B cell (primary cell): ENCODE measurements at regions not wholly inside any gene's neighbourhood (a gene's known extent, or its start where the extent isn't known, plus 50 kb on each side); places are given as distances from the start of the nearest gene placed in this dataset.

Experiments
- ATAC-seq: fragments of 200-7000 bp; cut with Tn5 transposase; one replicate; pipeline ENCODE4 v1.10.0; 2021; ENCODE audit warnings: low read depth, mild to moderate bottlenecking, moderate number of reproducible peaks, moderate library complexity
- CTCF ChIA-PET: fragments of 350-600 bp; sonication (Branson Sonifier 250); formaldehyde crosslinking; loops from one replicate; lab custom pipeline; 2021; ENCODE audit warnings: antibody characterized with exemption, inconsistent platforms; lab: Charles Lee
- POLR2A ChIA-PET: fragments of 350-600 bp; sonication (Branson Sonifier 250); formaldehyde crosslinking; loops from one replicate; lab custom pipeline; 2021; ENCODE audit warnings: antibody characterized with exemption; lab: Charles Lee
- DNase-seq: peaks from one replicate; pipeline ENCODE4 v3.0.0; 2013
- H2AFZ ChIP-seq: 2 replicates; pipeline ENCODE4 v1.6.1; 2012; ENCODE audit warnings: mild to moderate bottlenecking, low read depth, low read length; ENCODE audit not compliant: insufficient read depth, poor library complexity, severe bottlenecking
- H3K27ac ChIP-seq, 2 donors: 1 replicate in 1 of 2; 2 replicates in 1 of 2; pipeline ENCODE4 v1.5.1; 2012 to 2013; ENCODE audit warnings: low read length in 2 of 2, mild to moderate bottlenecking in 2 of 2, moderate library complexity in 1 of 2
- H3K27me3 ChIP-seq, 4 experiments: fragments of 200-600 bp in 1 of 4; sonication (generic) in 1 of 4; replicated peaks in 1 of 4; 1 replicate in 2 of 4; 2 replicates in 2 of 4; pipeline versions ENCODE4 v1.6.1 to v1.7.0; 2013 to 2016; ENCODE audit warnings: low read length in 3 of 4, mild to moderate bottlenecking in 2 of 4, mixed read lengths in 1 of 4, moderate library complexity in 1 of 4; ENCODE audit not compliant: insufficient read depth in 4 of 4, control insufficient read depth in 3 of 4; ENCODE audit errors: control extremely low read depth in 1 of 4
- H3K36me3 ChIP-seq, 2 experiments: replicated peaks in 1 of 2; 1 replicate in 1 of 2; 2 replicates in 1 of 2; pipeline versions ENCODE4 v1.6.1 to v1.7.1; 2013; ENCODE audit warnings: low read length in 1 of 2; ENCODE audit not compliant: insufficient read depth in 2 of 2, control insufficient read depth in 1 of 2; ENCODE audit errors: control extremely low read depth in 1 of 2, extremely low read depth in 1 of 2
- H3K4me1 ChIP-seq, 2 donors: fragments of 200-600 bp in 1 of 2; sonication (generic) in 1 of 2; 1 replicate in 1 of 2; 2 replicates in 1 of 2; pipeline versions ENCODE4 v1.5.1 to v1.6.1; 2013 to 2017; ENCODE audit warnings: low read length in 2 of 2; ENCODE audit not compliant: control insufficient read depth in 2 of 2, insufficient read depth in 2 of 2
- H3K4me2 ChIP-seq: replicated peaks from 2 replicates; pipeline ENCODE3; 2012; ENCODE audit warnings: mild to moderate bottlenecking, low read depth, low read length; ENCODE audit not compliant: poor library complexity, severe bottlenecking
- H3K4me3 ChIP-seq, 5 experiments: fragments of 200-600 bp in 1 of 5; sonication (generic) in 1 of 5; 1 replicate in 3 of 5; 2 replicates in 2 of 5; pipeline versions ENCODE4 v1.5.1 to v1.7.0; 2011 to 2016; ENCODE audit warnings: low read length in 4 of 5, mild to moderate bottlenecking in 4 of 5, low read depth in 2 of 5, control low read depth in 1 of 5, moderate library complexity in 1 of 5; ENCODE audit not compliant: insufficient read depth in 1 of 5; ENCODE audit errors: control extremely low read depth in 1 of 5, extremely low read depth in 1 of 5
- H3K79me2 ChIP-seq: fragments of 200-600 bp; sonication (generic); one replicate; pipeline ENCODE4 v1.6.0; 2016; ENCODE audit warnings: low read length; ENCODE audit not compliant: control insufficient read depth, insufficient read depth
- H3K9ac ChIP-seq: fragments of 200-600 bp; sonication (generic); 2 replicates; pipeline ENCODE4 v1.6.1; 2017; ENCODE audit warnings: mild to moderate bottlenecking, low read length, moderate library complexity
- H3K9me3 ChIP-seq, 3 donors: one replicate each; pipeline versions ENCODE4 v1.6.1 to v1.7.1; 2013; ENCODE audit warnings: low read length in 2 of 3; ENCODE audit not compliant: control insufficient read depth in 2 of 3, insufficient read depth in 1 of 3; ENCODE audit errors: control extremely low read depth in 1 of 3
- H4K20me1 ChIP-seq: 2 replicates; pipeline ENCODE4 v1.6.0; 2012; ENCODE audit warnings: mild to moderate bottlenecking, low read length; ENCODE audit not compliant: insufficient read depth, control insufficient read depth, poor library complexity, severe bottlenecking
- H3K27ac Mint-ChIP-seq: one replicate; pipeline ENCODE4 v1.8.0; 2021; ENCODE audit warnings: mixed read lengths
- H3K27me3 Mint-ChIP-seq: one replicate; pipeline ENCODE4 v1.8.0; 2021; ENCODE audit warnings: mixed read lengths
- H3K4me1 Mint-ChIP-seq: one replicate; pipeline ENCODE4 v1.8.0; 2021; ENCODE audit warnings: mixed read lengths
- H3K4me3 Mint-ChIP-seq: one replicate; pipeline ENCODE4 v1.8.0; 2021; ENCODE audit warnings: mixed read lengths
- H3K9me3 Mint-ChIP-seq: one replicate; pipeline ENCODE4 v1.8.0; 2022; ENCODE audit warnings: mixed read lengths; ENCODE audit not compliant: insufficient read depth
- CTCF ChIP-seq: fragments of 200-600 bp; IDR thresholded peaks from one replicate; pipeline ENCODE4 v1.8.0; 2022; ENCODE audit warnings: antibody characterized with exemption, mild to moderate bottlenecking
- EZH2 ChIP-seq: IDR thresholded peaks from 2 replicates; pipeline ENCODE4 v1.6.1; 2012; ENCODE audit warnings: borderline replicate concordance, low read depth, mild to moderate bottlenecking, moderate library complexity, low read length; ENCODE audit not compliant: insufficient read depth, poor library complexity, severe bottlenecking
- WGBS: methylation state at CpG from one replicate; pipeline ENCODE4 v1.1.5; 2013; ENCODE audit warnings: missing lambda C conversion rate; ENCODE audit not compliant: insufficient coverage; 5-methylcytosine and 5-hydroxymethylcytosine counted together
- intact Hi-C: fragments of 100-400 bp; cut with micrococcal nuclease; formaldehyde crosslinking; loops from one replicate; pipeline ENCODE4 v1.10.0; 2022

GRCh38 chr9:19663570-19663969, 125.3 kb downstream of the SLC24A2 start:
- no peaks in the 10 kb centered on the region for H3K9me3 ChIP-seq
- H3K36me3 ChIP-seq, result no peaks in the 10 kb centered on the region
- H3K9me3 Mint-ChIP-seq, result no peaks in the 10 kb centered on the region
- no peak overlapping the region for H3K27ac Mint-ChIP-seq
- H3K27ac ChIP-seq, result no peak overlapping the region
- H3K4me2 ChIP-seq, result no peak overlapping the region
- no peaks in the 10 kb centered on the region for H4K20me1 ChIP-seq
- H3K27me3 Mint-ChIP-seq, result peaks cover 14% of the 10 kb centered on the region
- DNase-seq (no peak), ATAC-seq (no peak)
- ChIA-PET POLR2A (no interaction called here), CTCF (no interaction called here)
- intact Hi-C loops, result no loop called here
- no peak overlapping the region for H2AFZ ChIP-seq
- H3K9ac ChIP-seq, result no peak overlapping the region
- no peak overlapping the region for H3K4me3 ChIP-seq
- no peaks in the 10 kb centered on the region for H3K4me1 Mint-ChIP-seq
- WGBS, result 79% methylated on average over 2 of the region's 3 CpGs
- H3K27me3 ChIP-seq, result no peaks in the 10 kb centered on the region
- TF ChIP-seq CTCF (no peak), EZH2 (no peak)
- H3K4me1 ChIP-seq, result no peaks in the 10 kb centered on the region
- no peak overlapping the region for H3K4me3 Mint-ChIP-seq
- H3K79me2 ChIP-seq, result no peaks in the 10 kb centered on the region

- intact Hi-C loops, result no loop called here
- H3K4me3 ChIP-seq, result no peak overlapping the region
- no peak overlapping the region for H3K27ac ChIP-seq
- Mint-ChIP-seq H3K4me1 (no peaks in the 10 kb centered on the region), H3K27me3 (peaks cover 14% of the 10 kb centered on the region), H3K4me3 (no peak overlapping the region), H3K9me3 (no peaks in the 10 kb centered on the region), H3K27ac (no peak overlapping the region)
- H4K20me1 ChIP-seq, result no peaks in the 10 kb centered on the region
- H3K4me2 ChIP-seq, result no peak overlapping the region
- no peaks in the 10 kb centered on the region for H3K4me1 ChIP-seq
- H3K9ac ChIP-seq, result no peak overlapping the region
- no peak overlapping the region for H2AFZ ChIP-seq
- no peaks in the 10 kb centered on the region for H3K79me2 ChIP-seq
- H3K9me3 ChIP-seq, result no peaks in the 10 kb centered on the region
- no peak for TF ChIP-seq CTCF
- TF ChIP-seq EZH2, result no peak
- H3K27me3 ChIP-seq, result no peaks in the 10 kb centered on the region
- no peaks in the 10 kb centered on the region for H3K36me3 ChIP-seq
- DNase-seq (no peak), ATAC-seq (no peak)
- ChIA-PET POLR2A (no interaction called here), CTCF (no interaction called here)
- WGBS, result 91% methylated on average over 4 of the region's 6 CpGs
Measured at GRCh38 chr9:19662213-19662612, 126.6 kb downstream of the SLC24A2 start.
